PC-9 (cell line): ENCODE measurements at regions not wholly inside any gene's neighbourhood (a gene's known extent, or its start where the extent isn't known, plus 50 kb on each side); places are given as distances from the start of the nearest gene placed in this dataset.

Source experiments
- EZH2 ChIP-seq: fragments of 200-600 bp; sonication (generic); IDR thresholded peaks from 2 replicates; pipeline ENCODE4 v1.8.0; 2017; ENCODE audit warnings: antibody characterized with exemption, low read depth
- TF ChIP-seq, protein P1 (sequence below): fragments of 200-600 bp; sonication (generic); conservative IDR thresholded peaks from 2 replicates; pipeline ENCODE4 v1.6.1; 2017; ENCODE audit warnings: mixed run types, antibody characterized with exemption, mild to moderate bottlenecking, moderate library complexity

DNA sequence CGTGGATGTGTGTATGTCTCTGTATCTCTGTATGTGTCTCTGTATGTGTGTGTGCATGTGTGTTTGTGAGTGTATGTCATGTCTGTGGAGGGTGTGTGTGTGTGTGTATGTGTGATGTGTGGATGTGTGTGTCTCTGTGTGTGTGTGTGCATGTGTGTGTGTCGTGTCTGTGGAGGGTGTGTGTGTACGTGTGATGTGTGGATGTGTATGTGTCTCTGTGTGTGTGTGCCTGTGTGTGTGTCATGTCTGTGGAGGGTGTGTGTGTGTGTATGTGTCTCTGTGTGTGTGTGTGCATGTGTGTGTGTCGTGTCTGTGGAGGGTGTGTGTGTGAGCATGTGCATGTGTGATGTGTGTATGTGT lies 51.6 kb upstream of the ADRA2C start:
- TF ChIP-seq, protein P1, sequence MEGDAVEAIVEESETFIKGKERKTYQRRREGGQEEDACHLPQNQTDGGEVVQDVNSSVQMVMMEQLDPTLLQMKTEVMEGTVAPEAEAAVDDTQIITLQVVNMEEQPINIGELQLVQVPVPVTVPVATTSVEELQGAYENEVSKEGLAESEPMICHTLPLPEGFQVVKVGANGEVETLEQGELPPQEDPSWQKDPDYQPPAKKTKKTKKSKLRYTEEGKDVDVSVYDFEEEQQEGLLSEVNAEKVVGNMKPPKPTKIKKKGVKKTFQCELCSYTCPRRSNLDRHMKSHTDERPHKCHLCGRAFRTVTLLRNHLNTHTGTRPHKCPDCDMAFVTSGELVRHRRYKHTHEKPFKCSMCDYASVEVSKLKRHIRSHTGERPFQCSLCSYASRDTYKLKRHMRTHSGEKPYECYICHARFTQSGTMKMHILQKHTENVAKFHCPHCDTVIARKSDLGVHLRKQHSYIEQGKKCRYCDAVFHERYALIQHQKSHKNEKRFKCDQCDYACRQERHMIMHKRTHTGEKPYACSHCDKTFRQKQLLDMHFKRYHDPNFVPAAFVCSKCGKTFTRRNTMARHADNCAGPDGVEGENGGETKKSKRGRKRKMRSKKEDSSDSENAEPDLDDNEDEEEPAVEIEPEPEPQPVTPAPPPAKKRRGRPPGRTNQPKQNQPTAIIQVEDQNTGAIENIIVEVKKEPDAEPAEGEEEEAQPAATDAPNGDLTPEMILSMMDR: no peak
- no peak for TF ChIP-seq EZH2
